NCI-H1436 treated with DMSO at 0.1 percent for 48 hours (cell line): ENCODE measurements at regions not wholly inside any gene's neighbourhood (a gene's known extent, or its start where the extent isn't known, plus 50 kb on each side); places are given as distances from the start of the nearest gene placed in this dataset.
A peak's percentile ranks its signal among the peaks of the same experiment; 100 is the strongest.

Experiments
- DNase-seq: peaks from one replicate; lab custom pipeline; 2025; lab: John Stamatoyannopoulos, UW

- DNase-seq, result no peak
These were observed 136.6 kb upstream of the TNC start for GRCh38 chr9:115254287-115255180.

- no peak for DNase-seq
These were observed 143.7 kb upstream of the TNC start for GRCh38 chr9:115261656-115262081.

GRCh38 chr9:115262477-115262876 is 144.5 kb upstream of the TNC start:
- DNase-seq, result peak; percentile 63

- peak; percentile 1 for DNase-seq
These were observed 145.0 kb upstream of the TNC start for GRCh38 chr9:115262952-115263351.

- no peak for DNase-seq
These were observed 145.6 kb upstream of the TNC start for GRCh38 chr9:115263371-115264075.

GRCh38 chr9:115264313-115264712 is 146.4 kb upstream of the TNC start:
- no peak for DNase-seq

GRCh38 chr9:115267790-115268189 is 149.8 kb upstream of the TNC start:
- DNase-seq, result no peak

GRCh38 chr9:115275753-115276152 is 157.8 kb upstream of the TNC start:
- no peak for DNase-seq

GRCh38 chr9:115276621-115277020 is 158.7 kb upstream of the TNC start:
- DNase-seq, result no peak

- no peak for DNase-seq
These were observed 159.3 kb upstream of the TNC start for GRCh38 chr9:115277301-115277700.

- DNase-seq, result no peak
These were observed 160.5 kb upstream of the TNC start for GRCh38 chr9:115278326-115279035.

- no peak for DNase-seq
These were observed 165.4 kb upstream of the TNC start for GRCh38 chr9:115283395-115283794.

- DNase-seq, result no peak
These were observed 167.9 kb upstream of the TNC start for GRCh38 chr9:115285836-115286235.

- no peak for DNase-seq
These were observed 168.5 kb upstream of the TNC start for GRCh38 chr9:115286411-115286810.

- DNase-seq, result no peak
These were observed 171.8 kb upstream of the TNC start for GRCh38 chr9:115289757-115290208.

- no peak for DNase-seq
These were observed 173.9 kb upstream of the TNC start for GRCh38 chr9:115291841-115292240.

- DNase-seq, result no peak
These were observed 174.8 kb upstream of the TNC start for GRCh38 chr9:115292584-115293279.

GRCh38 chr9:115295734-115296133 is 177.8 kb upstream of the TNC start:
- DNase-seq, result no peak

- no peak for DNase-seq
These were observed 179.0 kb upstream of the TNC start for GRCh38 chr9:115296831-115297565.

GRCh38 chr9:115300116-115300515 is 182.2 kb upstream of the TNC start:
- no peak for DNase-seq

- DNase-seq, result no peak
These were observed 182.9 kb upstream of the TNC start for GRCh38 chr9:115300874-115301273.
